Thoracic aorta (tissue), 2 donors: ENCODE measurements at regions not wholly inside any gene's neighbourhood (a gene's known extent, or its start where the extent isn't known, plus 50 kb on each side); places are given as distances from the start of the nearest gene placed in this dataset.

Experiments used
- ATAC-seq: fragments of 150-250 bp; one replicate; pipeline ENCODE4 v1.8.0; 2017; ENCODE audit warnings: low read depth; ENCODE audit not compliant: insufficient number of reproducible peaks, low FRiP score
- DNase-seq: peaks from one replicate; pipeline ENCODE4 v3.0.0-alpha.2; 2020; ENCODE audit warnings: low spot score
- H3K27ac ChIP-seq, 2 donors: fragments of 200-600 bp; sonication (generic); 1 replicate in 1 of 2; 2 replicates in 1 of 2; pipeline ENCODE4 v1.5.1; 2016; ENCODE audit warnings: mild to moderate bottlenecking in 2 of 2, moderate library complexity in 2 of 2
- H3K27me3 ChIP-seq: fragments of 200-600 bp; sonication (generic); replicated peaks from 2 replicates; pipeline ENCODE4 v1.6.0; 2016; ENCODE audit warnings: mild to moderate bottlenecking; ENCODE audit not compliant: insufficient read depth
- H3K36me3 ChIP-seq: fragments of 200-600 bp; sonication (generic); one replicate; pipeline ENCODE4 v1.5.1; 2016
- H3K4me1 ChIP-seq, 2 donors: fragments of 200-600 bp; sonication (generic); 1 replicate in 1 of 2; 2 replicates in 1 of 2; pipeline versions ENCODE4 v1.5.1 to v1.6.0; 2016; ENCODE audit warnings: low read depth in 2 of 2, mild to moderate bottlenecking in 1 of 2; ENCODE audit not compliant: control insufficient read depth in 1 of 2
- H3K4me3 ChIP-seq: fragments of 200-600 bp; sonication (generic); 2 replicates; pipeline ENCODE4 v1.5.1; 2016; ENCODE audit warnings: mild to moderate bottlenecking
- H3K9me3 ChIP-seq: fragments of 200-600 bp; sonication (generic); 2 replicates; pipeline ENCODE4 v1.5.1; 2016
- CTCF ChIP-seq: fragments of 200-600 bp; sonication (generic); IDR thresholded peaks from one replicate; pipeline ENCODE4 v1.5.1; 2019; ENCODE audit warnings: antibody characterized with exemption

GRCh38 chr2:236805800-236806531 lies 236.3 kb downstream of the ACKR3 start:
- DNase-seq (no peak), ATAC-seq (no peak)
- Histone ChIP-seq H3K27ac (no peak overlapping the region), H3K36me3 (no peaks in the 10 kb centered on the region), H3K4me3 (no peak overlapping the region), H3K27me3 (no peaks in the 10 kb centered on the region), H3K9me3 (peaks cover 16% of the 10 kb centered on the region), H3K4me1 (peaks cover 0 to 4% of the 10 kb centered on the region in 2 donors)
- TF ChIP-seq CTCF, result no peak

GRCh38 chr2:236809716-236810115 lies 240.1 kb downstream of the ACKR3 start:
- H3K36me3 ChIP-seq, result no peaks in the 10 kb centered on the region
- no peaks in the 10 kb centered on the region for H3K4me1 ChIP-seq
- no peak for ATAC-seq
- DNase-seq, result no peak
- H3K9me3 ChIP-seq, result peaks cover 16% of the 10 kb centered on the region
- H3K27me3 ChIP-seq, result no peaks in the 10 kb centered on the region
- H3K27ac ChIP-seq, result no peak overlapping the region
- H3K4me3 ChIP-seq, result no peak overlapping the region
- no peak for TF ChIP-seq CTCF

- no peak for DNase-seq
- H3K27me3 ChIP-seq, result no peaks in the 10 kb centered on the region
- no peak for ATAC-seq
- H3K36me3 ChIP-seq, result no peaks in the 10 kb centered on the region
- H3K27ac ChIP-seq, result no peak overlapping the region
- no peak overlapping the region for H3K4me3 ChIP-seq
- H3K9me3 ChIP-seq, result peaks cover 16% of the 10 kb centered on the region
- H3K4me1 ChIP-seq, result no peaks in the 10 kb centered on the region
- no peak for TF ChIP-seq CTCF
Measured at GRCh38 chr2:236811062-236811656, 241.5 kb downstream of the ACKR3 start.

- Histone ChIP-seq H3K9me3 (peaks cover 12% of the 10 kb centered on the region), H3K36me3 (no peaks in the 10 kb centered on the region), H3K4me3 (no peak overlapping the region), H3K27ac (no peak overlapping the region), H3K27me3 (no peaks in the 10 kb centered on the region), H3K4me1 (no peaks in the 10 kb centered on the region)
- no peak for ATAC-seq
- DNase-seq, result no peak
- no peak for TF ChIP-seq CTCF
Measured at GRCh38 chr2:236813766-236814165, 244.1 kb downstream of the ACKR3 start.

- Histone ChIP-seq H3K36me3 (no peaks in the 10 kb centered on the region), H3K27me3 (no peaks in the 10 kb centered on the region), H3K9me3 (peaks cover 6% of the 10 kb centered on the region), H3K4me1 (no peaks in the 10 kb centered on the region), H3K4me3 (no peak overlapping the region), H3K27ac (no peak overlapping the region)
- ATAC-seq (no peak), DNase-seq (no peak)
- TF ChIP-seq CTCF, result no peak
Measured at GRCh38 chr2:236814593-236814992, 245.0 kb downstream of the ACKR3 start.
